ENCODE measurements at regions not wholly inside any gene's neighbourhood (a gene's known extent, or its start where the extent isn't known, plus 50 kb on each side); places are given as distances from the start of the nearest gene placed in this dataset.

GRCh38 chr12:131368668-131369071 lies 342.2 kb upstream of the SFSWAP start:
- no peak for TF ChIP-seq FOXJ3 (CRISPR knock-in tag; IDR thresholded peaks at IDR 0.05)
- TF ChIP-seq, protein P1, sequence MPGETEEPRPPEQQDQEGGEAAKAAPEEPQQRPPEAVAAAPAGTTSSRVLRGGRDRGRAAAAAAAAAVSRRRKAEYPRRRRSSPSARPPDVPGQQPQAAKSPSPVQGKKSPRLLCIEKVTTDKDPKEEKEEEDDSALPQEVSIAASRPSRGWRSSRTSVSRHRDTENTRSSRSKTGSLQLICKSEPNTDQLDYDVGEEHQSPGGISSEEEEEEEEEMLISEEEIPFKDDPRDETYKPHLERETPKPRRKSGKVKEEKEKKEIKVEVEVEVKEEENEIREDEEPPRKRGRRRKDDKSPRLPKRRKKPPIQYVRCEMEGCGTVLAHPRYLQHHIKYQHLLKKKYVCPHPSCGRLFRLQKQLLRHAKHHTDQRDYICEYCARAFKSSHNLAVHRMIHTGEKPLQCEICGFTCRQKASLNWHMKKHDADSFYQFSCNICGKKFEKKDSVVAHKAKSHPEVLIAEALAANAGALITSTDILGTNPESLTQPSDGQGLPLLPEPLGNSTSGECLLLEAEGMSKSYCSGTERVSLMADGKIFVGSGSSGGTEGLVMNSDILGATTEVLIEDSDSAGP (CRISPR knock-in tag; IDR thresholded peaks at IDR 0.05), result no peak
- no peak for TF ChIP-seq SMARCB1 (IDR thresholded peaks at IDR 0.05; ENCODE audit: insufficient read length, low read depth)
- no peak for TF ChIP-seq BRD9 (IDR thresholded peaks at IDR 0.05; ENCODE audit: low read depth, partially characterized antibody)
- TF ChIP-seq, protein P2, sequence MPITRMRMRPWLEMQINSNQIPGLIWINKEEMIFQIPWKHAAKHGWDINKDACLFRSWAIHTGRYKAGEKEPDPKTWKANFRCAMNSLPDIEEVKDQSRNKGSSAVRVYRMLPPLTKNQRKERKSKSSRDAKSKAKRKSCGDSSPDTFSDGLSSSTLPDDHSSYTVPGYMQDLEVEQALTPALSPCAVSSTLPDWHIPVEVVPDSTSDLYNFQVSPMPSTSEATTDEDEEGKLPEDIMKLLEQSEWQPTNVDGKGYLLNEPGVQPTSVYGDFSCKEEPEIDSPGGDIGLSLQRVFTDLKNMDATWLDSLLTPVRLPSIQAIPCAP (CRISPR knock-in tag; IDR thresholded peaks at IDR 0.05; ENCODE audit: borderline replicate concordance), result no peak
- no peak for TF ChIP-seq MED1 (CRISPR knock-in tag; IDR thresholded peaks at IDR 0.05; ENCODE audit: borderline replicate concordance)
